ENCODE measurements at regions not wholly inside any gene's neighbourhood (a gene's known extent, or its start where the extent isn't known, plus 50 kb on each side); places are given as distances from the start of the nearest gene placed in this dataset.

GRCh38 chr5:158538506-158539074 lies 561.1 kb downstream of the EBF1 start:
- H3K9ac ChIP-seq (ENCODE audit: control insufficient read depth, insufficient read depth, low read length) = no peak overlapping the region
- ChIA-PET POLR2A (interaction anchor here (0.6 kb wide), 1 partner anchor 704 kb away, joined by 3 read pairs; no protein-coding TSS in a partner anchor), CTCF (interaction anchor here (0.6 to 1.3 kb wide), 3 partner anchors 16 to 363 kb away, joined by 3 to 4 read pairs (median 3); no protein-coding TSS in a partner anchor), SMC1A (ENCODE audit: uncharacterized antibody, unreplicated experiment) (interaction anchor here (0.7 to 1.2 kb wide), 3 partner anchors 25 to 568 kb away, joined by 3 to 8 read pairs (median 4); no protein-coding TSS in a partner anchor), RAD21 (ENCODE audit: unreplicated experiment) (interaction anchor here (0.7 to 1.6 kb wide), 4 partner anchors 98 to 364 kb away, joined by 3 read pairs; no protein-coding TSS in a partner anchor)
- intact Hi-C loops (cut with micrococcal nuclease; ENCODE audit: unreplicated experiment) (no loop called here), in situ Hi-C loops (cut with MboI) (no loop called here)
- DNase-seq (ENCODE audit: low read depth, low spot score) (peak; percentile 27), ATAC-seq (peak; percentile 94), FAIRE-seq (peak; percentile 93)
- no TSS peak for BruUV-seq (replicated peaks)
- H3K36me3 ChIP-seq (ENCODE audit: control insufficient read depth in 2 of 2, insufficient read depth in 2 of 2, low read length in 1 of 2) = no peaks in the 10 kb centered on the region
- WGBS (ENCODE audit: insufficient coverage, insufficient replicate concordance, low lambda C conversion rate, missing lambda C conversion rate) = 1% methylated on average over 7 of the region's 7 CpGs
- H3K79me2 ChIP-seq (ENCODE audit: control insufficient read depth, insufficient read depth, low read length) = no peaks in the 10 kb centered on the region
- peak overlapping the region; percentile 66 for H2AFZ ChIP-seq (ENCODE audit: control insufficient read depth, low read depth, low read length)
- TF ChIP-seq FOS (IDR thresholded peaks at IDR 0.05; ENCODE audit: borderline replicate concordance, extremely low read depth, insufficient read length) (no peak), DPF2 (IDR thresholded peaks at IDR 0.05) (peak; percentile 64), EED (IDR thresholded peaks at IDR 0.05; ENCODE audit: low read depth) (peak; percentile 45), RUNX3 (IDR thresholded peaks at IDR 0.05; ENCODE audit: low read length) (peak; percentile 80), IRF4 (IDR thresholded peaks at IDR 0.05; ENCODE audit: low read depth, low read length) (0 out of 2 replicates have a peak, but pooled peaks have one; percentile 48), RELB (IDR thresholded peaks at IDR 0.05; ENCODE audit: low read depth) (peak; percentile 44; the same call in 1 of the 2 replicates), IKZF2 (IDR thresholded peaks at IDR 0.05) (peak; percentile 43 to 64; a peak in 2 of 4 replicates), ATF2 (IDR thresholded peaks at IDR 0.05; ENCODE audit: low read length) (peak; percentile 46; the same call in 1 of the 2 replicates), IKZF1 (conservative IDR thresholded peaks at IDR 0.05) (peak; percentile 69; the same call in 1 of the 2 replicates), MTA2 (IDR thresholded peaks at IDR 0.05; ENCODE audit: low read depth) (peak; percentile 24; the same call in 1 of the 2 replicates), ZNF622 (IDR thresholded peaks at IDR 0.05) (no peak), NFYB (IDR thresholded peaks at IDR 0.05; ENCODE audit: insufficient read depth, low read depth, low read length) (no peak), SPI1 (IDR thresholded peaks at IDR 0.05; ENCODE audit: borderline replicate concordance, insufficient read depth, low read depth, low read length) (peak; percentile 73), GATAD2B (conservative IDR thresholded peaks at IDR 0.05; ENCODE audit: low read depth) (peak; percentile 45; the same call in 1 of the 2 replicates), ZNF24 (IDR thresholded peaks at IDR 0.05) (no peak)
- no peak overlapping the region for H3K4me3 ChIP-seq
- H4K20me1 ChIP-seq (ENCODE audit: control insufficient read depth, insufficient read depth) = no peaks in the 10 kb centered on the region
- peak overlapping the region; percentile 66 for H3K4me2 ChIP-seq (ENCODE audit: control insufficient read depth, insufficient read depth)
- H3K27me3 ChIP-seq (replicated peaks in 1 of 2; ENCODE audit: control insufficient read depth in 2 of 2, insufficient read depth in 2 of 2, low read length in 1 of 2) = no peaks in the 10 kb centered on the region
- no peaks in the 10 kb centered on the region for H3K9me3 ChIP-seq (replicated peaks; ENCODE audit: control insufficient read depth, insufficient read depth, low read length)
- H3K27ac ChIP-seq (ENCODE audit: control insufficient read depth, insufficient read depth) = peak overlapping the region; percentile 16; the same call in 1 of the 2 replicates
- peaks cover 16% of the 10 kb centered on the region for H3K4me1 ChIP-seq (ENCODE audit: control insufficient read depth, insufficient read depth, low read length)
